GM18511 (cell line): ENCODE measurements at regions not wholly inside any gene's neighbourhood (a gene's known extent, or its start where the extent isn't known, plus 50 kb on each side); places are given as distances from the start of the nearest gene placed in this dataset.

Experiments used
- ATAC-seq: cut with Tn5 transposase; IDR thresholded peaks from one replicate; pipeline ENCODE4 v1.9.1; 2021; ENCODE audit warnings: mild to moderate bottlenecking, moderate library complexity; ENCODE audit not compliant: unreplicated experiment

GRCh38 chr10:21068026-21068656 is 171.0 kb upstream of the NEBL start:
- no peak for ATAC-seq

- no peak for ATAC-seq
Measured at GRCh38 chr10:21065621-21066248, 168.6 kb upstream of the NEBL start.

- no peak for ATAC-seq
Measured at GRCh38 chr10:21061982-21062381, 164.9 kb upstream of the NEBL start.

DNA sequence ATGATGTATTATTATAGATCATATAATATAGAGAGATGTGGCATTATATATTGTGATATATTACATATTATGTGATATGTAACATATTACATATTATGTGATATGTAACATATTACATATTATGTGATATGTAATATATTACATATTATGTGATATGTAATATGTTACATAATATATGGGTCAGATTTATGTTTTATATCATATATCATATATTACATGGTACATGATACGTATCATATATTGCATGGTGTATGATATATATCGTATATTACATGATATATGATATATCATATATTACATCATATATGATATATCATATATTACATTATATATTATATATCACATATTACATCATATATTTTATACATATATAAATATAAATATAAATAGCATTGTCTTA is 164.1 kb upstream of the NEBL start:
- ATAC-seq = no peak

DNA sequence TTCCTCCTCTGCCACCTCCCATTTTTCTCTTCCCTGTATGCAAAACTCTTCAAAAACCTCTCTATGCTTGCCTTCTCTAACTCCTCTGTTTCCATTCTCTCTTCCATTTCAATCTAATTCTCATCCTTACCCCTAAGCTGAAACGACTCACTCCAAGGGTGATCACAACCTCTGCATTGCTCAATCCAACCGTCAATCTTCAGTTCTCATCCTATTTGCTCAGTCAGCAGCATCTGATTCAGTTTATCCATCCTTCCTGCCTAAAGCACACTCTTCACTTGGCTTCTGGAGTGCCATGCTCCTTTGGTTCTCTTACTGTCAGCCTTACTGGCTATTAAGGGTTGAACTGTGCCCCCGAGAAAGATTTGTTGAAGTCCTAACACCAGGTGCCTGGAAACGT is 163.5 kb upstream of the NEBL start:
- no peak for ATAC-seq

GRCh38 chr10:21057989-21058388 is 160.9 kb upstream of the NEBL start:
- ATAC-seq = no peak

- no peak for ATAC-seq
Measured at GRCh38 chr10:21057436-21057835, 160.3 kb upstream of the NEBL start.

GRCh38 chr10:21056461-21056860 is 159.3 kb upstream of the NEBL start:
- ATAC-seq = no peak

GRCh38 chr10:21055339-21056135 is 158.4 kb upstream of the NEBL start:
- no peak for ATAC-seq

DNA sequence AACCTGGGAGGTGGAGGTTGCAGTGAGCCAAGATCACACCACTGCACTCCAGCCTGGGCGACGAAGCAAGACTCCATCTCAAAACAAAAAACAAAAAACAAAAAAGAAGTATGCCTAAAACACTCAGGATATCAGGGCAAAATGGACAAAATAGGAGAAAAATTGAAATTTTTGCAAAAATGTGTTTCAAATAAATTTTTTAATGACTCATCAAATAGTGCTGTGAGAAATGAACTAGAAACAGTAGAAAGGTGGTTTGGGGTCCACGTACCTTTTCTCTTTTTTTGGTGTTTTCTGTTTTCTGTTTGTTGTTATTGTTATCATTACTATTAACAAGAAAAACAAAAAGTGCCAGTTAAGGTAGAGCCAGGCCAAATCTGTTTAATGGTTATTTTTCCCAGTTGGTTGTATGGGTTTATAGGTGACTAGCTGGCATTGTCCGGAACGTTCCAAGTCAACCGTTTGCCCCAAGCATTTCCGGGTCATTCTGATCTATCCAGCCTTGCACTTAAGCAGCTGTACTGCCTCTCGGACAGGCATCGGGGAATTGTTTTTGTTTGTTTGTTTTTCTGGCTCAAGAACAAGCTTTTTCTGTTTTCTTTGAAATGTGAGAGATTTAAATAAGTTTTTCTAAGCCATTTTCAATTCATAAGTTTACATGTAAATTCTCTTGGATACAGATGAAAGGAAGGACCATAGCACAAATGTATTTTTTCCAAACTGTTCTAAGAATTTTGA is 157.0 kb upstream of the NEBL start:
- no peak for ATAC-seq

GRCh38 chr10:21052709-21053104 is 155.6 kb upstream of the NEBL start:
- ATAC-seq = no peak

DNA sequence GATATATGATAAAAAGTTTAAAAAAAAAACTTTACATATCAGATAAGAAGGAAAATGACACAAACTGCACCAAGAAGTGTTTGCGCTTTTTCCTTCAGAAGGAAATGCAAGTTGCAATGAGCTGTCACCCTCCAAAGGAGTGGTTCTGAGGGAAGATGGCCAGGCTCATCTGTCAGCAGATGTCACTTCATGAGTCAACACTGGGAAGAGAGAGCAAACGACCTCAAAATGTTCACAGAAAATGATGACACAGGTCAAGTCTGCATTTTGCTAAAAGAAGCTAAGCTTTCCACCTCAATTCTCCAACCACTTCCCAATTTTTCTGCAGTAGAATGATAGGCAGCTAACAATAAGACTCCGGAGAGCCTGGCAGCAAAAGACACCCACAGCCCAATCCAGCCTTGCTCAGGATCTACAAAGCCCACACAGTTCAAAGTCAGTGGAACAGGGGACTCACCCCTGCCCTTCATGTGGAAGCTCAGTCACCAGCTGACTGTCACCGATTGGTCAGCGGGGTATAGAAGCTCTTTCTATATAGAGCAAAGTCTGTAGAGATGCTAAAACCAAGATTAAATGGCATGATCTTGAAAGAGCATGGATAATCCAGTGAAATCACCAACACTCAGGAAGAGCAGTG is 155.1 kb upstream of the NEBL start:
- no peak for ATAC-seq

- ATAC-seq = no peak
Measured at GRCh38 chr10:21049482-21049881, 152.4 kb upstream of the NEBL start.

DNA sequence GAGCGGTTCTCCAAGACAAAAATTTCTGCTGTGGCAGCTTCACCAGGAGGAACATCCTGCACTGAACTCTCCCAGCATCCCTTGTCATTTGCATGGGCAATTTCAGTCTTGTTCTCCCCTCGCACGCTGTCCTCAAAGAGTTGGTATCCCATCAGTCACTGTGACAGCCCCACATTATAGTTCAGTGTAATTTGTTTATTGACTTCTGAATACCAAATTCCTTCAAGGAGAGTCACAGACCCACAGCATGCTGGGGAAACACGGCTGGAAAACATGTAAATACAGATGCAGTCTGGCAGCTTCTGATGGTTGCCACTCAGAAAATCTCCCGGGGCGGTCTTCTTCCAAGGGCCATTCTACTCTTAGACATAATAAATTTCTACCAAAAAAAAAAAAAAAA is 151.0 kb upstream of the NEBL start:
- ATAC-seq = no peak

- ATAC-seq = no peak
Measured at GRCh38 chr10:21047511-21047910, 150.4 kb upstream of the NEBL start.

DNA sequence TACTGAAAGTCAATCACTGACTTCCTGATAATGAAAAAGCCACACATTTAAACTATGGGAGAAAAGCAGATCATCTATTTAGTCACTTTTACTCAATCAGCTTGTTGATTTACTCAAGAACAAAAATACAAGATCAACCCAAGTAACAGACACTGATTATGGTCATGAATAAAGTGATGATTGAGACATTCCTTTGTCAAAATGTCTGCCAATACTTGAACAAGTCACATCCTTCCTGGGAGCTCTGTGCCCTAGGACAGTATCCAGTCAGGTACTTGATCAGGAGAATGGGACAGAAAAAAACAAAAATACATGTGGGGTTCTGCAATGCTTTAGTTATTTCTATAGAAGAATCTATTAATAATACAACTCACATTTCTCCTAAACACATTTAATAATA is 150.0 kb upstream of the NEBL start:
- no peak for ATAC-seq

DNA sequence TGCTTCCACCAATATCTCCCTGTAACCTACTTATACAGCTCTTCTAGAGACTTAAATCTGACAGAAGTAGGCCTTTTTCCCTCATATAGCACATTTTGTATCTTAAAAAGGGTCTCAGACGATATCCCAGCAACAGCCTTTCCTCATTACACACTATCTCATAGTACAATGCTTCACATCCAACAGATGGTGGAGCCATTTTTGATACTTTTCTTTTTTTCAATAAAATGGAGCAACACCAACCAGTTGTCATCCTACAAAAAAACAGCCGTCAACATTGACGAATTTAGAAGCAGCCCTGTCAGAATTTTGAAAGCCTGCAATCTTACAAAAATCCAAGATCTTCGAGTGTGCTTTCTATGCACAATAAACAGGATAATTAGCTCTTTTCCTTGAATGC is 145.9 kb upstream of the NEBL start:
- no peak for ATAC-seq

DNA sequence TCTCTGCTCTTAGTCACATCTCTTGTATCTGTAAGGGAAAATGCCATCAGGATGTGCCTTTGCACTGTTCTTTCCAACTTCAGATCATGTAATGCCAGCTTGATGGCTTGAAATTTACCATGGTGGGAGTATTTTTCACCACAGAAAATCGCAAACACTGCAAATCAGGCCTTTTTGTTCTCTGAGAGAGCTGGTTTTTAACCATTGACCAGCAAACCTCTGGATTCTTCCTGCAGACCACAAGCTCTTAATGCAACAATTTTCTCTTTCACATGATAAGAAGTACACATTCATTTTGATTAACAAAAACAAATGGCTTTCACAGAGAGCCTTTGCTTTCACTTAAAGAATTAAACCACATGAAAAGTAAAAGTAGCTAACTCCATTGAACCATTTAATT is 145.4 kb upstream of the NEBL start:
- ATAC-seq = no peak

DNA sequence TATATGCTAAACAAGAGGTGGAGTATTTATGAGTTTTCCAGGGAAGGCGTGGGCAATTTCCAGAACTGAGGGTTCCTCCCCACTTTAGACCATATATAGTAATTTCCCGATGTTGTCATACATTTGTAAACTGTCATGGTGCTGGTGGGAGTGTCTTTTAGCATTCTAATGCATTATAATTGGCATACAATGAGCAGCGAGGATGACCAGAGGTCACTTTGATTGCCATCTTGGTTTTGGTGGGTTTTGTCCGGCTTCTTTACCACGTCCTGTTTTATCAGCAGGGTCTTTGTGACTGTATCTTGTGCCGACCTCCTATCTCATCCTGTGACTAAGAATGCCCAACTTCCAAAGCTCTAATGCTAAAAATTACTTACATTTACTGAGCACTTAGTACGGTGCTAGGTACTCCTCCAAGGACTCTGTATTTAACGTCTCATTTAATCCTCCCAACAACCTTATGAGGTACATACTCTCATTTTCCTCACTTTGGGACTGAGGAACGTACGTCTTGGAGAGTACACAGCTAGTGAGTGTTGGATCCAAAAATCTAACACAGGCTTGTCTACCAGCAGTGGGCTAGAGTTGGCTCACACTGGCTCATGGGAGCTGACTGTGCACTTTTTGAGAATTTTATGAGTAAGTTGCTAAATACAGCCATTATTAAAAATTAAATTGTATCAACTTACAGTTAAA is 144.8 kb upstream of the NEBL start:
- ATAC-seq = no peak

DNA sequence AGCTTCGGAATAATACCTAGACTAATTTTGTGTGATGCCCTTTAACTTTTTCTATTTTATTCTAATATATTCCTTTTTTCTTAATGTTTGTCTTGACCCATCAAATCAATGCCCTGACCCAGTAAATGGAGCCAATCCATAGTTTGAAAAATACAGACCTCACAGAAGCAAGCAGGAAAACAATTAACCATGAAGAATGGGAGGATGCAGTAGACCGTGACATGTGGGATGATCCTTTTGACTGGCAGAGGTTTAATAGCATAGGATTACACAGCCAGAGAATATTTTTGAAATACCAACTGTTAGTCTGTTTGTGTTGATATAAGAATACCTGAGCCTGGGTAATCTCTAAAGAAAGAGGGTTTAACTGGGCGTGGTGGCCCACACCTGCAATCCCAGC is 142.6 kb upstream of the NEBL start:
- ATAC-seq = no peak

DNA sequence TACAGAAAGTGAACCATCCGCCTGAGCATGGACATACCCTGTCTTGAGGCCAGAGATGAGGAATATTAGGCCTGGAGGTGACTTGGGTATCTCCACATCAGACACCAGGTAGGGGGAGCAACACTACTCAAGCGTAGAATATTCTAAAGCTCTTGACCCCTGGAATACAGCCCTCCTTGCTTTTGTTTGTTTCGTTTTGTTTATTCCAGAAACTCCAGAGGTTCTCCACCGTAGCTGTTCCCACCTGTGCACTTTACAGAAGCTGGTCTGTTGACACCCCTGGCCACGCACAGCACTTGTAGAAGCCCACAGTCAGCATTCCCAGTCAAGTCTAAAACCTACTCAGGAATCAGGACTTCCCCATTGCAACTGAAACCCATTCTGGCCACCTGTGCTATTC is 139.6 kb upstream of the NEBL start:
- ATAC-seq = no peak
